Activated CD8-positive, alpha-beta T cell treated with anti-CD3 and anti-CD28 coated beads for 36 hours (primary cell): ENCODE measurements at regions not wholly inside any gene's neighbourhood (a gene's known extent, or its start where the extent isn't known, plus 50 kb on each side); places are given as distances from the start of the nearest gene placed in this dataset.

Experiments
- ATAC-seq: fragments of 200-7000 bp; cut with Tn5 transposase; one replicate; pipeline ENCODE4 v1.10.0; 2021; ENCODE audit warnings: mild to moderate bottlenecking, moderate library complexity
- CTCF ChIA-PET: fragments of 350-600 bp; sonication (Branson Sonifier 250); formaldehyde crosslinking; loops from one replicate; lab custom pipeline; 2021; ENCODE audit warnings: antibody characterized with exemption; lab: Charles Lee
- POLR2A ChIA-PET: fragments of 350-600 bp; sonication (Branson Sonifier 250); formaldehyde crosslinking; loops from one replicate; lab custom pipeline; 2021; ENCODE audit warnings: antibody characterized with exemption; lab: Charles Lee
- DNase-seq: peaks from one replicate; pipeline ENCODE4 v3.0.0-alpha.2; 2020
- H3K27ac Mint-ChIP-seq: one replicate; pipeline ENCODE4 v1.8.0; 2021; ENCODE audit warnings: mild to moderate bottlenecking, mixed read lengths
- H3K27me3 Mint-ChIP-seq: one replicate; pipeline ENCODE4 v1.8.0; 2021; ENCODE audit warnings: mixed read lengths
- H3K36me3 Mint-ChIP-seq: one replicate; pipeline ENCODE4 v1.8.0; 2021; ENCODE audit warnings: low read depth, mixed read lengths
- H3K4me1 Mint-ChIP-seq: one replicate; pipeline ENCODE4 v1.8.0; 2021; ENCODE audit warnings: low read depth, mixed read lengths
- H3K4me3 Mint-ChIP-seq: one replicate; pipeline ENCODE4 v1.8.0; 2021; ENCODE audit warnings: mild to moderate bottlenecking, moderate library complexity, mixed read lengths
- H3K9me3 Mint-ChIP-seq: one replicate; pipeline ENCODE4 v1.8.0; 2021; ENCODE audit warnings: mixed read lengths
- intact Hi-C: fragments of 100-400 bp; cut with micrococcal nuclease; formaldehyde crosslinking; loops from one replicate; pipeline ENCODE4 v1.10.0; 2022
- TF ChIP-seq, protein P1 (sequence below): fragments of 200-600 bp; IDR thresholded peaks from one replicate; pipeline ENCODE4 v1.8.0; 2022; ENCODE audit warnings: antibody characterized with exemption, mild to moderate bottlenecking

DNA sequence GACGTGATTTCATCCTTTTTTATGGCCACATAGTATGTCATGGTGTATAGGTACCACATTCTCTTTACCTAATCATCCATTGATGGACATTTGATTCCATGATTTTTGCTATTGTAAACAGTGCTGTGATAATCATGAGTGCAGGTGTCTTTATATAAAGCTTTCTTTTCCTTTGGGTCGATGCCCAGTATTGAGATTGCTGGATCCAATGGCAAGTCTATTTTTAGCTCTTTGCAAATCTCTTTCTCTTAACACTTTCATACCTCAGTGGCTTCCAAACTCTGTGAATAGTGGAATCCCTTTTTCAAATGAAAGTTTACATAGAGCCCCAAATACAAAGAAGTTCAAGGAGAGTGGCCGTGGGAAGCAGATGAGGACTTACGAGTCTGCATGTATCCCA lies 105.8 kb upstream of the SPTLC3 start:
- CTCF ChIA-PET, result interaction anchor here (1.1 kb wide), 1 partner anchor 22 kb away, joined by 4 read pairs; no protein-coding TSS in a partner anchor
- Mint-ChIP-seq H3K4me3 (no peak overlapping the region), H3K27me3 (no peaks in the 10 kb centered on the region), H3K27ac (no peak overlapping the region), H3K4me1 (no peaks in the 10 kb centered on the region), H3K9me3 (no peaks in the 10 kb centered on the region), H3K36me3 (no peaks in the 10 kb centered on the region)
- POLR2A ChIA-PET, result no interaction called here
- intact Hi-C loops, result no loop called here
- TF ChIP-seq, protein P1, sequence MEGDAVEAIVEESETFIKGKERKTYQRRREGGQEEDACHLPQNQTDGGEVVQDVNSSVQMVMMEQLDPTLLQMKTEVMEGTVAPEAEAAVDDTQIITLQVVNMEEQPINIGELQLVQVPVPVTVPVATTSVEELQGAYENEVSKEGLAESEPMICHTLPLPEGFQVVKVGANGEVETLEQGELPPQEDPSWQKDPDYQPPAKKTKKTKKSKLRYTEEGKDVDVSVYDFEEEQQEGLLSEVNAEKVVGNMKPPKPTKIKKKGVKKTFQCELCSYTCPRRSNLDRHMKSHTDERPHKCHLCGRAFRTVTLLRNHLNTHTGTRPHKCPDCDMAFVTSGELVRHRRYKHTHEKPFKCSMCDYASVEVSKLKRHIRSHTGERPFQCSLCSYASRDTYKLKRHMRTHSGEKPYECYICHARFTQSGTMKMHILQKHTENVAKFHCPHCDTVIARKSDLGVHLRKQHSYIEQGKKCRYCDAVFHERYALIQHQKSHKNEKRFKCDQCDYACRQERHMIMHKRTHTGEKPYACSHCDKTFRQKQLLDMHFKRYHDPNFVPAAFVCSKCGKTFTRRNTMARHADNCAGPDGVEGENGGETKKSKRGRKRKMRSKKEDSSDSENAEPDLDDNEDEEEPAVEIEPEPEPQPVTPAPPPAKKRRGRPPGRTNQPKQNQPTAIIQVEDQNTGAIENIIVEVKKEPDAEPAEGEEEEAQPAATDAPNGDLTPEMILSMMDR, result no peak
- no peak for DNase-seq
- no peak for ATAC-seq

DNA sequence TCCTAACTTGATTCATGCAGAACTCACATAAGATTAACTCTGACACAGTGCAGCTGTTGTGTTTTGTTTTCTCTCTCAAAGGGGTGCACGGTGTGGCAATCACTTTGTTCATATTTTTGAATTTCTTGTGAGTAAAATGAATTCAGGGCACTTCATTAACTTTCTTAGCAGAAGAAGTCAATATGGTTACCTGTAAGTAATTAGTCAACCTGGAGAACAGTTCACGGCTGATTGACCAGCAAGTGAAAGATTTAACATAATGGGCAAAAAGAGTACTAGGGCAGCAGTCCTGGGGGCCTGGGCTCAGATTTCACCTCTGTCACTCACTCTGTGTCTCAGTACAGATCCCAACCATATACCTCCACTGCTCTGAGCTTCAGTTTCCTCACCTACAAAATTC lies 102.4 kb upstream of the SPTLC3 start:
- TF ChIP-seq, protein P1, result no peak
- no peak for DNase-seq
- Mint-ChIP-seq H3K4me1 (no peaks in the 10 kb centered on the region), H3K36me3 (no peaks in the 10 kb centered on the region), H3K27me3 (peaks cover 2% of the 10 kb centered on the region), H3K4me3 (no peak overlapping the region), H3K9me3 (no peaks in the 10 kb centered on the region), H3K27ac (no peak overlapping the region)
- POLR2A ChIA-PET, result no interaction called here
- no peak for ATAC-seq
- CTCF ChIA-PET, result no interaction called here
- intact Hi-C loops, result no loop called here

DNA sequence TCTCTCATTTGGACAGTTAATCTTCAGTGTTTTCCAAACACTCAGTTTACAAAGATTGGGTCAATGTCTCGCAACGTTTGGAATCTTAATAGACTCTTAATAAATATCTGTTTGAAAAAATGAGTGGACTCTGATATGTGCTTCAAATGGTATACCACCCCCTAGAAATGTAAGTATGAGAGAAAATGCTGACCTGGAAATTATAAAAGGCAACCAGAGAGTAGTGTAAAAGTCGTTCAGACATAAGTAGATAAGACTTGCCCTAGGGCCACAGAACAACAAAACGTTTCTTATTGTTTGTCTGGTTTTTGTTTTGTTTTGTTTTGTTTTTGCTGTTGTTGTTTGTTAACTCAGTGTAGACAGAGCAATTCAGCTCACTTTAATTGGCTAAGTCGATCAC lies 97.4 kb upstream of the SPTLC3 start:
- peaks cover 2% of the 10 kb centered on the region for H3K27me3 Mint-ChIP-seq
- H3K27ac Mint-ChIP-seq, result no peak overlapping the region
- ChIA-PET POLR2A (interaction anchor here (0.5 kb wide), 1 partner anchor 727 kb away, joined by 3 read pairs; the partner anchor contains the start of gene TASP1), CTCF (no interaction called here)
- intact Hi-C loops, result no loop called here
- TF ChIP-seq, protein P1, result no peak
- H3K9me3 Mint-ChIP-seq, result no peaks in the 10 kb centered on the region
- DNase-seq, result no peak
- no peak overlapping the region for H3K4me3 Mint-ChIP-seq
- no peaks in the 10 kb centered on the region for H3K36me3 Mint-ChIP-seq
- H3K4me1 Mint-ChIP-seq, result no peaks in the 10 kb centered on the region
- no peak for ATAC-seq

DNA sequence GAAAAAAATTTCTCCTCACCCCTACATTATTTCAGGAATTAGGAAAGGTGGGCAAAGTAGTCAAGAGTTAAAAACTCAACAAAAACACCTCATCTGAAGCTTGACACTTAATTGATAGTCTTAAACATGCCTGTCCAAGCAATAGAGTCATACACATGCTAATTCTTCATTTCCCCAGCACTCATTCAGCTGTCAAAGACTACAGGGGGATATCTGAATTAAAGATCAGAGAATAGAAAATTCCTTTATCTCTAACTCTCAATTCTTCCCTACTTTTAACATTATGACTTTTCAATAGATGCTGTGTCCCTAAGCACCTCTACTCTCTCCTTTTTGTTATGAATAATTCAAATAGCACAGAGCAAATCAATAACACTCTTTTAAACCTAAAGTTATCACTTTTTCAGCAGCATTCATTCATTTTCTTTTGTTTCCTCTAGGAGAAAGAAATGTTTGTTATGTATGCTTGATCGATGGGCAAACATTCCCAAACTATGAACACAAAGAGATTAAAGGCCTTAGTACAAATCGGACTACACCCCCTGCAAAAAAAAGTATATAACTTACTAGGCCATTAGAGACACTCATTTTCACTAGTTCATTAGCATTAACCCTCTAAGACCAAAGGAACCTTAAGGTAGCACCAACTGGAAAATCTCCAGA lies 94.9 kb upstream of the SPTLC3 start:
- TF ChIP-seq, protein P1, result no peak
- ATAC-seq, result no peak

DNA sequence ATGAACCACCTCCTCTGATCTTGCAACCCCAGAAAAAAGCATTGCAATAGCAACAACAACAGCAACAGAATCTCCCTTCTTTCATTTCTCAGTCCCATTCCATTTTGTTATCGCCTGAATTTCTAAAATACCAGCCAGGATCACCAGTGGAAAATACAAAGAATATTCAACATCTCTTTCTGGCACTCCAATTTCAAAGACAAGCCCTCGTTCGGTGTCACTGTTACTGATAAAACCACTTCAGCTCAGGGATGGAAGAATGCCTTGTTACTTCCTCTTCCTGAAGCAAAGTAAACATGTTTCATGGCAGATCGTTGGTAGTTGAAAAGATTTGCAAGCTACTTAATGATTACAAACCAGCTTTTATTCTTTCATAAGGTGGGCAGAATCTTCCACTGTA lies 94.0 kb upstream of the SPTLC3 start:
- ATAC-seq (no peak), DNase-seq (no peak)
- TF ChIP-seq, protein P1, result no peak
- ChIA-PET POLR2A (no interaction called here), CTCF (no interaction called here)
- intact Hi-C loops, result no loop called here
- Mint-ChIP-seq H3K36me3 (no peaks in the 10 kb centered on the region), H3K27ac (no peak overlapping the region), H3K27me3 (peaks cover 2% of the 10 kb centered on the region), H3K4me3 (no peak overlapping the region), H3K4me1 (no peaks in the 10 kb centered on the region), H3K9me3 (no peaks in the 10 kb centered on the region)

More for the DNA sequence above, 94.9 kb upstream of the SPTLC3 start:
- H3K4me3 Mint-ChIP-seq, result no peak overlapping the region
- H3K36me3 Mint-ChIP-seq, result no peaks in the 10 kb centered on the region
- ChIA-PET CTCF (no interaction called here), POLR2A (no interaction called here)
- DNase-seq, result no peak
- peaks cover 2% of the 10 kb centered on the region for H3K27me3 Mint-ChIP-seq
- intact Hi-C loops, result no loop called here
- H3K27ac Mint-ChIP-seq, result no peak overlapping the region
- H3K4me1 Mint-ChIP-seq, result no peaks in the 10 kb centered on the region
- no peaks in the 10 kb centered on the region for H3K9me3 Mint-ChIP-seq
